Stomach (tissue), 8 donors: ENCODE measurements at regions not wholly inside any gene's neighbourhood (a gene's known extent, or its start where the extent isn't known, plus 50 kb on each side); places are given as distances from the start of the nearest gene placed in this dataset.

Source experiments
- DNase-seq, 2 donors: peaks; one replicate each; pipeline versions ENCODE4 v3.0.0 to v3.0.0-alpha.2; 2013 to 2019
- H3K27ac ChIP-seq, 5 donors: fragments of 200-600 bp in 4 of 5; sonication (generic) in 4 of 5; one replicate each; pipeline ENCODE4 v1.5.1; 2013 to 2019; ENCODE audit warnings: mild to moderate bottlenecking in 1 of 5, moderate library complexity in 1 of 5
- H3K27me3 ChIP-seq, 3 donors: fragments of 200-600 bp; sonication (generic); one replicate each; pipeline ENCODE4 v1.5.1; 2017 to 2019; ENCODE audit warnings: mixed run types in 1 of 3
- H3K36me3 ChIP-seq, 4 donors: fragments of 200-600 bp; sonication (generic); 1 replicate in 3 of 4; 2 replicates in 1 of 4; pipeline ENCODE4 v1.5.1; 2016 to 2019
- H3K4me1 ChIP-seq, 4 donors: fragments of 200-600 bp; sonication (generic); one replicate each; pipeline ENCODE4 v1.5.1; 2016 to 2019
- H3K4me3 ChIP-seq, 4 donors: fragments of 200-600 bp; sonication (generic) in 3 of 4; one replicate each; pipeline ENCODE4 v1.5.1; 2016 to 2019; ENCODE audit warnings: mild to moderate bottlenecking in 1 of 4
- H3K9me3 ChIP-seq, 4 donors: fragments of 200-600 bp; sonication (generic); one replicate each; pipeline ENCODE4 v1.5.1; 2016 to 2019
- EP300 ChIP-seq: sonication (generic); formaldehyde crosslinking; IDR thresholded peaks from one replicate; pipeline ENCODE4 v1.6.1; 2017; ENCODE audit warnings: antibody characterized with exemption
- POLR2A ChIP-seq, 4 donors: fragments of 450-650 bp; IDR thresholded peaks; one replicate each; pipeline ENCODE4 v1.6.1; 2016; ENCODE audit warnings: antibody characterized with exemption in 4 of 4, control low read depth in 2 of 4, mild to moderate bottlenecking in 1 of 4, moderate library complexity in 1 of 4
- POLR2AphosphoS5 ChIP-seq, 3 donors: sonication (generic); formaldehyde crosslinking; IDR thresholded peaks; one replicate each; pipeline ENCODE4 v1.6.1; 2016; ENCODE audit warnings: antibody characterized with exemption in 3 of 3
- WGBS, 5 donors: extraction: QIAGEN DNeasy Blood & Tissue Kit in 3 of 5; methylation state at CpG; one replicate each; pipeline versions ENCODE4 v1.1.5 to v1.1.7; 2013 to 2018; 5-methylcytosine and 5-hydroxymethylcytosine counted together
- intact Hi-C: fragments of 100-400 bp; cut with DNase I; formaldehyde crosslinking; loops from one replicate; pipeline ENCODE4 v1.15.1; 2023; ENCODE audit warnings: low total_unique reads
- TF ChIP-seq, protein P1 (sequence below), 7 experiments: fragments of 450-650 bp in 4 of 7; fragments of 200-600 bp in 3 of 7; sonication (generic) in 3 of 7; IDR thresholded peaks; one replicate each; pipeline ENCODE4 v1.5.1; 2016 to 2019; ENCODE audit warnings: antibody characterized with exemption in 7 of 7, control low read depth in 2 of 7, mild to moderate bottlenecking in 1 of 7
- donor health status: healthy with polysubstance abuse.
- donor health status: Bipolar disorder and iron deficiency.
- donor health status: healthy.

DNA sequence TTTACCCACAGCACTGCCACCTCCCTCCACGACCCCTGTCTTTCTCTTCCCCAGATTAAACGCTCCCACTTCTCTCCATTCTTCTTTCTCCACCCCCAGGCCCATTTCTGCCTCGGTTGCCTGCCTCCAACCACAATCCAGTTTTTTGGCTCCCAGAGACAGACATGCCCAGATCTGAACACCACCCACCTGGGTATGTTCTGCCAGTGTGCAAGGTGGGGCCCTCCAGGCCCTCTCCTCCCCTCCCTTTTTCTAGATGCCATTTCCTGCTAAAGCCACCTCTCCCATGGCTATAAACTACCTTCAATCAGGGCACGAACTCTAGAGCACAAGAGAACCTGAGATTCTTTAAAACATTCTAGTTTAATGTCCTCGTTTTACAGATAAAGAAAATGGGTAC is 63.3 kb downstream of the IRF2BPL start:
- no peaks in the 10 kb centered on the region for H3K9me3 ChIP-seq
- no peaks in the 10 kb centered on the region for H3K27me3 ChIP-seq
- TF ChIP-seq, protein P1, sequence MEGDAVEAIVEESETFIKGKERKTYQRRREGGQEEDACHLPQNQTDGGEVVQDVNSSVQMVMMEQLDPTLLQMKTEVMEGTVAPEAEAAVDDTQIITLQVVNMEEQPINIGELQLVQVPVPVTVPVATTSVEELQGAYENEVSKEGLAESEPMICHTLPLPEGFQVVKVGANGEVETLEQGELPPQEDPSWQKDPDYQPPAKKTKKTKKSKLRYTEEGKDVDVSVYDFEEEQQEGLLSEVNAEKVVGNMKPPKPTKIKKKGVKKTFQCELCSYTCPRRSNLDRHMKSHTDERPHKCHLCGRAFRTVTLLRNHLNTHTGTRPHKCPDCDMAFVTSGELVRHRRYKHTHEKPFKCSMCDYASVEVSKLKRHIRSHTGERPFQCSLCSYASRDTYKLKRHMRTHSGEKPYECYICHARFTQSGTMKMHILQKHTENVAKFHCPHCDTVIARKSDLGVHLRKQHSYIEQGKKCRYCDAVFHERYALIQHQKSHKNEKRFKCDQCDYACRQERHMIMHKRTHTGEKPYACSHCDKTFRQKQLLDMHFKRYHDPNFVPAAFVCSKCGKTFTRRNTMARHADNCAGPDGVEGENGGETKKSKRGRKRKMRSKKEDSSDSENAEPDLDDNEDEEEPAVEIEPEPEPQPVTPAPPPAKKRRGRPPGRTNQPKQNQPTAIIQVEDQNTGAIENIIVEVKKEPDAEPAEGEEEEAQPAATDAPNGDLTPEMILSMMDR (IDR thresholded peaks at IDR 0.05): no peak
- TF ChIP-seq EP300: no peak
- TF ChIP-seq POLR2A (IDR thresholded peaks at IDR 0.05): no peak
- no peak for TF ChIP-seq POLR2AphosphoS5 (IDR thresholded peaks at IDR 0.05)
- DNase-seq: no peak
- H3K36me3 ChIP-seq: no peaks in the 10 kb centered on the region
- H3K4me3 ChIP-seq: no peak overlapping the region
- 55 to 82% (median 68%) methylated on average over 5 of the region's 5 CpGs for WGBS, 5 donors
- H3K4me1 ChIP-seq: peaks cover 13 to 38% (median 31%) of the 10 kb centered on the region in 4 donors
- peak overlapping the region in 3 of 5 donors; percentile 10 to 37 (median 22) for H3K27ac ChIP-seq
- intact Hi-C loops: no loop called here

DNA sequence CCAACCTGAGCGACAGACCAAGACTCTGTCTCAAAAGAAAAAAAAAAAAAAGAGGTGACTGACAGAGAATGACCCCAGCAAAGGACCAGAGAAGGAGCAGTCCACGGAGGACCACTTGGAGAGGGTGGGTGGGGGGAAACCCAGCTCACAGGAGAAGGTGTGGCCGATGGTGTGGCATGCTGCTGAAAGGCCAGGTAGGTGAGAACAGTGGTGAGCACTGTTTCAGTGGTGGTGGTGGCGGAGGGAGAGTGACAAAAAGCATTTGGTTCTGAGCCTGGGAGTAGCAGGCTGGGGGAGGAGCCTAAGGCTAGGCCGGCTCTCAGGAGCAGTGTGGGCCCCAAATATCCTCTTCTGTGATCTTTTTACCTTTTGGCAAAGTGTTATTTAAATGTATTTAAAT is 63.8 kb downstream of the IRF2BPL start:
- Histone ChIP-seq H3K4me3 (no peak overlapping the region), H3K27ac (peak overlapping the region in 3 of 5 donors; percentile 10 to 37 (median 22)), H3K27me3 (no peaks in the 10 kb centered on the region), H3K9me3 (no peaks in the 10 kb centered on the region), H3K36me3 (no peaks in the 10 kb centered on the region), H3K4me1 (peaks cover 13 to 43% (median 32%) of the 10 kb centered on the region in 4 donors)
- no peak for DNase-seq
- TF ChIP-seq POLR2AphosphoS5 (IDR thresholded peaks at IDR 0.05) (no peak), POLR2A (IDR thresholded peaks at IDR 0.05) (no peak), EP300 (no peak)
- TF ChIP-seq, protein P1 (IDR thresholded peaks at IDR 0.05): no peak
- intact Hi-C loops: no loop called here
- 49 to 78% (median 61%) methylated on average over 5 of the region's 5 CpGs for WGBS, 5 donors

DNA sequence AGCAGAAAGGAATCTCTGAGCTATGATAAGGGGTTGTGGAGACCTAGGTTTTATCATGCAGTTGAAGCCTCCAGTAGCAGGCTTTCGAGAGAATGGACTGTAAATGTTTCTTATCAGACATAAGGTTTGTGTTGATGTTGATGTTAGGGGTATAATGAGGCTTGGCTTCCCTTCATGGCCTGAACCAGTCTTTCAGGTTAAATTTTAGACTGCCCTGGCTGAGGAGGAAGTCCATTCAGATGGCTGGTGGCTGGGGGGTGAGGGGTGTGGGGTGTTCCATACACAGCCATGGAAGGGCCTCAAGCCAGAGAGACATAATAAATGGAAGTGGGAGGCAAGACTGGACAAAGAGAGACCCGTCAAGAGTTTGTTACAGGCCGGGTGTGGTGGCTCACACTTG is 65.1 kb downstream of the IRF2BPL start:
- no peaks in the 10 kb centered on the region for H3K36me3 ChIP-seq
- peak in 1 of 2 donors; percentile 65 for DNase-seq
- intact Hi-C loops: no loop called here
- peaks cover 13 to 56% (median 37%) of the 10 kb centered on the region in 4 donors for H3K4me1 ChIP-seq
- no peak overlapping the region for H3K4me3 ChIP-seq
- TF ChIP-seq, protein P1 (IDR thresholded peaks at IDR 0.05): no peak
- TF ChIP-seq POLR2AphosphoS5 (IDR thresholded peaks at IDR 0.05) (no peak), EP300 (no peak), POLR2A (IDR thresholded peaks at IDR 0.05) (no peak)
- 50 to 84% (median 54%) methylated on average over 3 of the region's 3 CpGs for WGBS, 5 donors
- H3K9me3 ChIP-seq: no peaks in the 10 kb centered on the region
- peak overlapping the region in 2 of 5 donors; percentile 18 to 95 for H3K27ac ChIP-seq
- no peaks in the 10 kb centered on the region for H3K27me3 ChIP-seq

DNA sequence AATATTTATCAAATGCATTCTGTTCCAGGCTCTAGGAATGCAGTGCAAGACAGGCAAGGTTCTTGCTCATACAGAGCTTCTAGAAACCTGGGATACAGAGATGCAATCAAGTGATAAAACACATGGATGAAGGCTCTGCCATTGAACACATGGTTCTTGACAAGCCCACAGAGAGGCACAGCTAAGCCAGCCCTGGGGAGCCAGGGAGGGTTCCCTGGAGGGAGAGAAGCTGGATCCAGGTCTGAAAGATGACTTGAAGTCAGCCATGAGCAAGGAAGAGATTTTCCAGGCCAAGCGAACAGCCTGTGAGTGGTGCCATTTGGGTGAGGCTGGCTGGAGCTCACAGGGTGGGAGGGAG is 66.2 kb downstream of the IRF2BPL start:
- no peaks in the 10 kb centered on the region for H3K27me3 ChIP-seq
- H3K9me3 ChIP-seq: no peaks in the 10 kb centered on the region
- no peaks in the 10 kb centered on the region for H3K36me3 ChIP-seq
- no peak for TF ChIP-seq EP300
- no peak for TF ChIP-seq POLR2AphosphoS5 (IDR thresholded peaks at IDR 0.05)
- no peak for TF ChIP-seq POLR2A (IDR thresholded peaks at IDR 0.05)
- TF ChIP-seq, protein P1 (IDR thresholded peaks at IDR 0.05): no peak
- peak overlapping the region; percentile 59 to 98 (median 93) for H3K27ac ChIP-seq
- DNase-seq: no peak
- intact Hi-C loops: no loop called here
- peak overlapping the region; percentile 37 to 46 (median 40) for H3K4me3 ChIP-seq
- H3K4me1 ChIP-seq: peaks cover 19 to 67% (median 45%) of the 10 kb centered on the region in 4 donors
- WGBS, 5 donors: 58 to 86% (median 73%) methylated on average over 1 of the region's 1 CpG
